ENCODE measurements at regions not wholly inside any gene's neighbourhood (a gene's known extent, or its start where the extent isn't known, plus 50 kb on each side); places are given as distances from the start of the nearest gene placed in this dataset.
"Not testable (repeated sequence)": the region's sequence is repeated elsewhere in the genome, so short reads cannot be mapped to it uniquely, and the experiment has no call there.

DNA sequence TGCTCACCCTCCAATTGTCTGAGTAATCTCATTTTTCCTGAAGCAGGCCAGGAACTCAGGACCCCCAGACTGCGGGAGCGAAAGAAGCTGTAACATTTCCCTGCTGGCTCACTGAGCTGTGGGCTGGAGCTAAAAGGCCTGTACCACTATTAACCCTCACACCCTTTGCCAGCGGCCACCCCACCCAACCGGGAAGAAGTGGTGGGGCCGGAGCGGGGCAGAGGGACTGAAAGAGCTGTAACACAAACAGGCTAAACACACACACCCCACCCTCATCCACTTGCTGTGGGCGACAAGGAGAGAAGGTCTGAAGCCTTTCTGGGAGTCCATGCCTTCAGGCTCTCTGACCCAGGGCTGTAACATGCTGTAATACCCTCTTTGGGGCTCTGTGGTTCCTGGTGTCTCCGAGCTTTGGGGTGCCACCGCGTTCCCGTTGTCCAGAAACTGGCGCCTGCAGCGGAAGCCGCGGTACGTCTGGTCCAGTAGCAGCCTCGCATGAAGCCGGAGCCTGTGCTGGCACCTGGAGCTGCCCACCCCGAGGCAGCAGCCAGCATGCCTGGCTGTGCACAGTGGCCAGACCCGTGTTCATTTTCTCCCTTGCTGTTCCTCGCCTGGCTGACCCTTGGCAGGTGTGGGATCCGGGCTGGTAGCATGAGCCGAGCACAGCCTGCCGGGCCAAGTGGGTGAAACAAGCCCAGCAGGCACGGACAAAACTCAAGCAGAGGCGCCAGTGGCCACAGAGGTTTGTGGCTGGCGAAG is 345.5 kb upstream of the MGAT4C start:
- Mint-ChIP-seq H3K27ac (no peak overlapping the region), H3K4me3 (no peak overlapping the region), H3K27me3 (no peaks in the 10 kb centered on the region), H3K9me3 (no peaks in the 10 kb centered on the region), H3K4me1 (ENCODE audit: low read depth) (no peaks in the 10 kb centered on the region), H3K36me3 (ENCODE audit: low read depth) (no peaks in the 10 kb centered on the region)
- intact Hi-C loops (cut with micrococcal nuclease) = no loop called here

- no peaks in the 10 kb centered on the region for H3K36me3 Mint-ChIP-seq (ENCODE audit: low read depth)
- H3K4me1 Mint-ChIP-seq (ENCODE audit: low read depth) = no peaks in the 10 kb centered on the region
- H3K27ac Mint-ChIP-seq = no peak overlapping the region
- H3K9me3 Mint-ChIP-seq = no peaks in the 10 kb centered on the region
- intact Hi-C loops (cut with micrococcal nuclease) = no loop called here
- no peaks in the 10 kb centered on the region for H3K27me3 Mint-ChIP-seq
- no peak overlapping the region for H3K4me3 Mint-ChIP-seq
Observed at GRCh38 chr12:86600664-86601231, 344.6 kb upstream of the MGAT4C start.

GRCh38 chr12:86597431-86597830 is 341.2 kb upstream of the MGAT4C start:
- H3K9me3 Mint-ChIP-seq = peaks cover 6% of the 10 kb centered on the region
- intact Hi-C loops (cut with micrococcal nuclease) = no loop called here
- no peaks in the 10 kb centered on the region for H3K27me3 Mint-ChIP-seq

GRCh38 chr12:86590296-86590695 is 334.1 kb upstream of the MGAT4C start:
- Mint-ChIP-seq H3K4me3 (no peak overlapping the region), H3K27me3 (no peaks in the 10 kb centered on the region), H3K4me1 (ENCODE audit: low read depth) (no peaks in the 10 kb centered on the region), H3K36me3 (ENCODE audit: low read depth) (no peaks in the 10 kb centered on the region), H3K9me3 (peaks cover 6% of the 10 kb centered on the region), H3K27ac (no peak overlapping the region)
- intact Hi-C loops (cut with micrococcal nuclease) = no loop called here

More at GRCh38 chr12:86597431-86597830, 341.2 kb upstream of the MGAT4C start:
- H3K36me3 Mint-ChIP-seq (ENCODE audit: low read depth) = no peaks in the 10 kb centered on the region
- no peak overlapping the region for H3K4me3 Mint-ChIP-seq
- H3K4me1 Mint-ChIP-seq (ENCODE audit: low read depth) = no peaks in the 10 kb centered on the region
- H3K27ac Mint-ChIP-seq = no peak overlapping the region

- H3K27ac Mint-ChIP-seq = no peak overlapping the region
- intact Hi-C loops (cut with micrococcal nuclease) = no loop called here
- H3K9me3 Mint-ChIP-seq = no peaks in the 10 kb centered on the region
- no peak overlapping the region for H3K4me3 Mint-ChIP-seq
- no peaks in the 10 kb centered on the region for H3K27me3 Mint-ChIP-seq
- H3K4me1 Mint-ChIP-seq (ENCODE audit: low read depth) = no peaks in the 10 kb centered on the region
- H3K36me3 Mint-ChIP-seq (ENCODE audit: low read depth) = no peaks in the 10 kb centered on the region
Observed at GRCh38 chr12:86574143-86574542, 318.0 kb upstream of the MGAT4C start.

- intact Hi-C loops (cut with micrococcal nuclease) = no loop called here
- no peaks in the 10 kb centered on the region for H3K4me1 Mint-ChIP-seq (ENCODE audit: low read depth)
- peaks cover 8% of the 10 kb centered on the region for H3K9me3 Mint-ChIP-seq
- H3K27me3 Mint-ChIP-seq = no peaks in the 10 kb centered on the region
- H3K27ac Mint-ChIP-seq = no peak overlapping the region
- no peaks in the 10 kb centered on the region for H3K36me3 Mint-ChIP-seq (ENCODE audit: low read depth)
- H3K4me3 Mint-ChIP-seq = no peak overlapping the region
Observed at GRCh38 chr12:86572455-86572854, 316.3 kb upstream of the MGAT4C start.

DNA sequence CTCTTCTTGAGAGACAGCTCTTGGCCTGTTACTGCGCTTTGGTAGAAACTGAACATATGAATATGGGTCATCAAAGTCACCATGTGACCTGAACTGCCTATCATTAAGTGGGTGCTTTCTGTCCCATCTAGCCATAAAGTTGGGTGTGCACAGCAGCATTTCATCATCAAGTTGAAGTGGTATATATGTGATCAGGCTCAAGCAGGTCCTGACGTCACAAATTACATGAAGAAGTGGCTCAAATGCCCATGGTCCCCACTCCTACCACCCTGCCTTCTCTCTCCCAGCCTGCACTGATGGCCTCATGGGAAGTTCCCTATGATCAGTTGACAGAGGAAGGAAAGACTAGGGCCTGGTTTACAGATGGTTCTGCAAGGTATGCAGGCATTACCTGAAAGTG is 308.8 kb upstream of the MGAT4C start:
- intact Hi-C loops (cut with micrococcal nuclease) = no loop called here

DNA sequence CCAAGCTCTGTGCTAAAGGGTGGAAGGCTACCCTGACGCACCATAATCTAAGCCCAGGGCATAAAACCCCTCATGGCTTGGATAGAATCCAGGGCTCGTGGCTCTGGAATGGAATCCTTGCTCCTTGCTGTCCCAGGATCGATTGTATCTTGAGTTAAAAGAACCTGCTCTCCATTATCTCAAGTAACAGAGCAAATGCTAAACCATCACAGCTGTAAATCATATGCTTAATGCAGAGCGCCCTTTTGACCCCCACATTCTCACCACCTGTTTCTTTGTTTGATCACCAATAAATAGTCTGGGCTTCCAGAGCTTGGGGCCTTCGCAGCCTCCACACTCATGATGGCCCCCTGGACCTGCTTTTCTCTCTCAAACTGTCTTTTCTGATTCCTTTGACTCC is 299.3 kb upstream of the MGAT4C start:
- H3K4me1 Mint-ChIP-seq (ENCODE audit: low read depth); intact Hi-C loops (cut with micrococcal nuclease); H3K27ac Mint-ChIP-seq; H3K4me3 Mint-ChIP-seq; H3K36me3 Mint-ChIP-seq (ENCODE audit: low read depth); H3K27me3 Mint-ChIP-seq: not testable (repeated sequence)
- H3K9me3 Mint-ChIP-seq = peaks cover 11% of the 10 kb centered on the region

More for the DNA sequence above, 308.8 kb upstream of the MGAT4C start:
- Mint-ChIP-seq H3K4me1 (ENCODE audit: low read depth) (no peaks in the 10 kb centered on the region), H3K36me3 (ENCODE audit: low read depth) (no peaks in the 10 kb centered on the region), H3K4me3 (no peak overlapping the region), H3K27ac (no peak overlapping the region), H3K9me3 (peaks cover 28% of the 10 kb centered on the region), H3K27me3 (no peaks in the 10 kb centered on the region)

DNA sequence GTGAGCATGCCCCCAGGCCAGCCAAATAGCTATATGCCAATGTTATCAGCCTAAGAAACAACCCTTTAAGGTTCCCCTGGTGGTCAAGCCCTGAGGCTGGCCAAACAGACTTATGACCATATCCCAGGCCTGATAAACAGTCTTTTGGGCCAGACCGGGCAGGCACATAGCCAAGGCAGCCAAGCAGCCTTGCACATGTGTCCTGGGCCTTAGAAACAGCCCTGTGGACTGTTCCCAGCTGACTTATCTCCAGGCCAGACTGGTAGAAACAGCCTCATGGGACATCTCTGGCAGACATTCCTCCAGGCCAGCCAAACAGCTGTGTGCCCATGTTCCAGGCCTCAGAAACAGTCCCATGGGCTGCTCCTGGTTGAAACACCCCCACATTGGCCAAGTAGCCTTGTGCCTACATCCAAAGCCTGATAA is 295.0 kb upstream of the MGAT4C start:
- no peaks in the 10 kb centered on the region for H3K27me3 Mint-ChIP-seq
- no peak overlapping the region for H3K27ac Mint-ChIP-seq
- no peaks in the 10 kb centered on the region for H3K4me1 Mint-ChIP-seq (ENCODE audit: low read depth)
- intact Hi-C loops (cut with micrococcal nuclease) = no loop called here
- H3K4me3 Mint-ChIP-seq = no peak overlapping the region
- H3K9me3 Mint-ChIP-seq = no peaks in the 10 kb centered on the region
- no peaks in the 10 kb centered on the region for H3K36me3 Mint-ChIP-seq (ENCODE audit: low read depth)

DNA sequence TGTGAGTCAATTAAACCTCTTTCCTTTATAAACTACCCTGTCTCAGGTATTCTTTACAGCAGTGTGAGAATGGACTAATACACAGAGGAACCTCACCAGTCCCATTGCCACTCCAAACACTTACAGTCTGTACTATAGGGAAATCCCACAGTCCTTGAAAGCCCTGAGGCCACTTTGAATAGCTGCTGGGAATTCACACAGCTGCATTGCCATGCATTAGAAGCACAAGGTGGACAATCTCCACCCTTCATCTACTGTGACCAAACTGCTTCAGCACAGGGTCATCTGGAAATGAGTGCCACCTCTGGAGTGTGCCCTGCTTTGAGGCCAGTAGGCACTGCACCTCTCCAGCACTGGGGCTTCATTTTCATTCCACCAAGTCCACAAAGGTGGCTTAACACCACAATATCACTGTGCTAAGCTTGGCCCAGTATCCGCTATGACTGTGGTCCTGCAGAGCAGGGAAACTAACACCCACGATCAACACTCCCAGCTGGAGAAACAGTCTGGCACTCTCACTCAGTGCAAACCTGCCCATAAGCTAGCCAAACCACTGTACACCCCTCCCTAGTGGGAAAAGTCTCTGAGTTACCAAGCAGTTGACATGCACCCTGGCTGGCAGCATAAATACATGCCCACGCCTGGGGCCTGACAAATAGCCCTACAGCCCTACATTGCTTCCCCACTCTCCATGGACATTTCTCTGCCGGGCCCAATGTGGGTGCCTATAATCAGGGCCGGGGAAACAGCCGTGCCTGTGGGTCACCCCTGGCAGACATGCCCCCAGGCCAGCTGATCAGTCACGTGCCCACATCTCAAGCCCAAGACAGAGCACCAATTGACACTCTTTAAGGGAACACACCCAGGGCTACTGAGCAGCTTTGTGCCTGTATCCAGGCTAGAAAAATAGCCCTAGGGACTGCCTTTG is 294.3 kb upstream of the MGAT4C start:
- Mint-ChIP-seq H3K27ac (no peak overlapping the region), H3K4me3 (no peak overlapping the region), H3K9me3 (no peaks in the 10 kb centered on the region), H3K36me3 (ENCODE audit: low read depth) (no peaks in the 10 kb centered on the region), H3K4me1 (ENCODE audit: low read depth) (no peaks in the 10 kb centered on the region), H3K27me3 (no peaks in the 10 kb centered on the region)
- intact Hi-C loops (cut with micrococcal nuclease) = no loop called here

- no peaks in the 10 kb centered on the region for H3K4me1 Mint-ChIP-seq (ENCODE audit: low read depth)
- H3K36me3 Mint-ChIP-seq (ENCODE audit: low read depth) = no peaks in the 10 kb centered on the region
- no peak overlapping the region for H3K4me3 Mint-ChIP-seq
- no peaks in the 10 kb centered on the region for H3K9me3 Mint-ChIP-seq
- H3K27me3 Mint-ChIP-seq = no peaks in the 10 kb centered on the region
- intact Hi-C loops (cut with micrococcal nuclease) = no loop called here
- H3K27ac Mint-ChIP-seq = no peak overlapping the region
Observed at GRCh38 chr12:86543716-86544115, 287.5 kb upstream of the MGAT4C start.

GRCh38 chr12:86530996-86531655 is 274.9 kb upstream of the MGAT4C start:
- Mint-ChIP-seq H3K9me3 (peaks cover 11% of the 10 kb centered on the region), H3K4me3 (no peak overlapping the region), H3K36me3 (ENCODE audit: low read depth) (no peaks in the 10 kb centered on the region), H3K4me1 (ENCODE audit: low read depth) (no peaks in the 10 kb centered on the region), H3K27ac (no peak overlapping the region), H3K27me3 (no peaks in the 10 kb centered on the region)
- intact Hi-C loops (cut with micrococcal nuclease) = no loop called here

DNA sequence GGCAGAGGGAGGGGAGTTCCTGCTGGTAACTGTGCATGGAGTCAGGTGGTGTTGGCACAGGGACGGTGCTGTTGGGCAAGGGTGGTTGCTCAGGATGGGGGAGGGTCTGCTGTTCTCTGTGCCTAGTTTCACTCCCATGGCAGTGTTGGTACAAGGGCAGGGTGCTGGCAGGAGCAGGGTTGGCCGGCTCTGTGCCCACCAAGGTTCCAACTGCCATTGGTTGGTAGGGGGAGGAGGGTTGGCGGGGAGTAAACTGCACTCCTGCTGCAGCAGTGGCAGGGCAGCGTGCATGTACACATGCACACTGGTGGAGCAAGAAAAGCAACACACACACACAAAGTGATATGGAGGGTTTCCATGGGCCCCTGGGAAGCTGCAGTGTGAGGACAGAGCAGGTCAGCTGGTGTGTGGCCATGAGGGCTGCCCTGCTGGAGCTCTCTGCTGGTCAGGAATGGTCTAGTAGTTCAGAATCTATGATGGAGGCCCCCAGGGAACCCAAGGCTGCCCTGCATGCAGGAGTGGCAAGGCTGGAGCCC is 269.9 kb upstream of the MGAT4C start:
- Mint-ChIP-seq H3K36me3 (ENCODE audit: low read depth) (no peaks in the 10 kb centered on the region), H3K27me3 (no peaks in the 10 kb centered on the region), H3K9me3 (peaks cover 54% of the 10 kb centered on the region), H3K4me1 (ENCODE audit: low read depth) (no peaks in the 10 kb centered on the region), H3K4me3 (no peak overlapping the region), H3K27ac (no peak overlapping the region)
- intact Hi-C loops (cut with micrococcal nuclease) = no loop called here

Data from dendritic cell treated with granulocyte-macrophage colony-stimulating factor and Interleukin-4, amounts not matched to agents 40 ng/mL and 50 ng/mL, for 4 days (primary cell).